Osteoblast (primary cell): ENCODE measurements at regions not wholly inside any gene's neighbourhood (a gene's known extent, or its start where the extent isn't known, plus 50 kb on each side); places are given as distances from the start of the nearest gene placed in this dataset.

ENCODE experiments used
- DNase-seq: peaks from one replicate; pipeline ENCODE4 v3.0.0; 2011; ENCODE audit warnings: low spot score, mixed read lengths; ENCODE audit not compliant: insufficient read length; ENCODE audit errors: missing footprints
- H2AFZ ChIP-seq: 2 replicates; pipeline ENCODE4 v1.6.0; 2011; ENCODE audit warnings: mild to moderate bottlenecking, low read length
- H3K27ac ChIP-seq: 2 replicates; pipeline ENCODE4 v1.5.1; 2011; ENCODE audit warnings: mild to moderate bottlenecking, low read depth, low read length, moderate library complexity
- H3K27me3 ChIP-seq: 2 replicates; pipeline ENCODE4 v1.6.0; 2012; ENCODE audit warnings: mild to moderate bottlenecking, control low read depth, inconsistent platforms, low read length, moderate library complexity; ENCODE audit not compliant: insufficient read depth
- H3K36me3 ChIP-seq: 2 replicates; pipeline ENCODE4 v1.5.1; 2011; ENCODE audit warnings: mild to moderate bottlenecking, low read length, control low read depth, moderate library complexity; ENCODE audit not compliant: insufficient read depth
- H3K4me1 ChIP-seq: 2 replicates; pipeline ENCODE4 v1.5.1; 2011; ENCODE audit warnings: mild to moderate bottlenecking, low read length, control low read depth, moderate library complexity; ENCODE audit not compliant: insufficient read depth
- H3K4me2 ChIP-seq: 2 replicates; pipeline ENCODE4 v1.6.0; 2011; ENCODE audit warnings: mild to moderate bottlenecking, low read length; ENCODE audit not compliant: insufficient read depth
- H3K4me3 ChIP-seq: fragments of 200-600 bp; sonication (generic); 3 replicates; pipeline ENCODE4 v1.5.1; 2012; ENCODE audit warnings: mild to moderate bottlenecking, low read length, inconsistent platforms; ENCODE audit not compliant: insufficient read depth
- H3K79me2 ChIP-seq: 2 replicates; pipeline ENCODE4 v1.6.0; 2012; ENCODE audit warnings: mild to moderate bottlenecking, low read length, control low read depth, inconsistent platforms; ENCODE audit not compliant: insufficient read depth
- H3K9me3 ChIP-seq: 2 replicates; pipeline ENCODE4 v1.5.1; 2011; ENCODE audit warnings: low read depth, low read length, control low read depth
- H4K20me1 ChIP-seq: 2 replicates; pipeline ENCODE4 v1.6.0; 2012; ENCODE audit warnings: mild to moderate bottlenecking, low read length, control low read depth; ENCODE audit not compliant: insufficient read depth
- CTCF ChIP-seq: IDR thresholded peaks from 2 replicates; pipeline ENCODE4 v1.5.1; 2011; ENCODE audit warnings: mild to moderate bottlenecking, low read depth, low read length, moderate library complexity; ENCODE audit errors: extremely low read depth

GRCh38 chr6:16064671-16065072, 64.2 kb upstream of the MYLIP start:
- no peak for TF ChIP-seq CTCF

DNA sequence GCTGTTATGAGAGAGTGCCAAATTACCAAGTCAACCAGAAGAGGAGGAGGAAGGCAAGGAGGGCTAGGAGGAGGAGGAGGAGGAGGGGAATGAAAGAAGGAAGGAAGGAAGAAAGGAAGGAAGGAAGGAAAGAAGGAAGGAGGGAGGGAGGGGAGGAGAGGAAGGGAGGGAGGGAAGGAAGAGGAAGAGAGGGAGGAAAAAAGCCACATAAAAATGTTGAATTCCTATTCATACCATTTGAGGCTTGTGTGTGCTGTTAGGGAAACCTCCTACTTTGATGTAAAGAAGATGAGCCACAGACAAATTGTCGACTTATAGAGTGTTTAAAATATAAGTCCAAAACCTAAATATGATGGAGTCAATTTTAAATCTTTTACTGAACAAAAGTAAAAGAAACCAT, 65.3 kb upstream of the MYLIP start:
- DNase-seq: no peak
- Histone ChIP-seq H3K9me3 (no peaks in the 10 kb centered on the region), H3K4me1 (no peaks in the 10 kb centered on the region), H3K4me3 (no peak overlapping the region), H4K20me1 (no peaks in the 10 kb centered on the region), H3K36me3 (no peaks in the 10 kb centered on the region), H2AFZ (no peak overlapping the region), H3K27me3 (no peaks in the 10 kb centered on the region), H3K27ac (no peak overlapping the region), H3K4me2 (no peak overlapping the region), H3K79me2 (no peaks in the 10 kb centered on the region)
- TF ChIP-seq CTCF: no peak

More at GRCh38 chr6:16064671-16065072, 64.2 kb upstream of the MYLIP start:
- H3K27ac ChIP-seq: no peak overlapping the region
- no peaks in the 10 kb centered on the region for H3K27me3 ChIP-seq
- no peaks in the 10 kb centered on the region for H3K79me2 ChIP-seq
- DNase-seq: no peak
- H3K36me3 ChIP-seq: no peaks in the 10 kb centered on the region
- no peak overlapping the region for H2AFZ ChIP-seq
- no peaks in the 10 kb centered on the region for H3K9me3 ChIP-seq
- no peaks in the 10 kb centered on the region for H3K4me1 ChIP-seq
- no peak overlapping the region for H3K4me2 ChIP-seq
- H3K4me3 ChIP-seq: no peak overlapping the region
- no peaks in the 10 kb centered on the region for H4K20me1 ChIP-seq

DNA sequence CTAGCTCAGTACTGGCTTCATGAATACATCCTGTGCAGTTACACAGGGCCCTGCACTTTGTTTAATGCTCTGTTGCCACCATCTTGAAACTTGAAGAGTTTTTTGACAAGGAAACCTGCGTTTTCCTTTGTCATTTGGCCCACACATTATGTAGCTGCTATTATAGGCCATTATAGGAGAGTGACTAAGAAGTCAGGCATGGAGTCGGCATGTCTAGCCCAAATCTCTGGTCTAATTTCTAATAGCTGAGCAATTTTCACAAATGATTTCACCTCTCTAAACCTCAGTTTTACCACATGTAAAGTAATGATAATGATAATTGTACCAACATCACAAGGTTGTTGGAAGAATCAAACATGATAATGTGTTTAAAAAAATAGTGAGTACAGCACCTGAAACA, 67.1 kb upstream of the MYLIP start:
- H3K27me3 ChIP-seq: no peaks in the 10 kb centered on the region
- no peaks in the 10 kb centered on the region for H3K36me3 ChIP-seq
- H3K79me2 ChIP-seq: no peaks in the 10 kb centered on the region
- no peaks in the 10 kb centered on the region for H4K20me1 ChIP-seq
- H2AFZ ChIP-seq: no peak overlapping the region
- DNase-seq: no peak
- TF ChIP-seq CTCF: no peak
- H3K4me3 ChIP-seq: no peak overlapping the region
- H3K4me1 ChIP-seq: no peaks in the 10 kb centered on the region
- no peak overlapping the region for H3K4me2 ChIP-seq
- H3K27ac ChIP-seq: no peak overlapping the region
- H3K9me3 ChIP-seq: no peaks in the 10 kb centered on the region

DNA sequence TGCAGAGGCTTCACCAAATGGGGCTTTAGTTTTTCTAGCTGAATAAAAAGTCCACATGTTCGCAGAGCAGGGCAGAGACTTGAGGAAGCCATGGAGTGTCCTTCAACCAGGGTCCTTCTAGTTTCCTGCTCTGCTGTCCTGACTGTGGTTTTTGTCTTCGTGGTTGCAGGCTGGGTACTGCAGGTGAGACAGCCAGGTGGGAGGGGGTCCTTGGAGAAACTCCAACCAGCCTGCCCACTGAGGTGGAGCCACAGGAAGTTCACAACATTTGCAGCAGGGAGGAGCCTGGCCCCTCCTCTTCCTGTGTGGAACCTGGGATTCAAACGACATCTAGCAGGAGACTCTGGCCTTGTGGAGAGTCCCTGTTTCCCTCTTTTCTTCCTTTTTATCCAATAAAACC, 68.8 kb upstream of the MYLIP start:
- H2AFZ ChIP-seq: no peak overlapping the region
- no peaks in the 10 kb centered on the region for H3K27me3 ChIP-seq
- TF ChIP-seq CTCF: no peak

More for the DNA sequence above, 68.8 kb upstream of the MYLIP start:
- Histone ChIP-seq H3K4me3 (no peak overlapping the region), H3K27ac (no peak overlapping the region), H3K4me1 (no peaks in the 10 kb centered on the region), H3K36me3 (no peaks in the 10 kb centered on the region), H4K20me1 (no peaks in the 10 kb centered on the region), H3K4me2 (no peak overlapping the region), H3K79me2 (no peaks in the 10 kb centered on the region), H3K9me3 (no peaks in the 10 kb centered on the region)
- DNase-seq: no peak
